Mammary epithelial cell (primary cell): ENCODE measurements at regions not wholly inside any gene's neighbourhood (a gene's known extent, or its start where the extent isn't known, plus 50 kb on each side); places are given as distances from the start of the nearest gene placed in this dataset.

ENCODE experiments used
- EZH2 ChIP-seq: IDR thresholded peaks from 2 replicates; pipeline ENCODE4 v1.6.1; 2012; ENCODE audit warnings: low read length, inconsistent platforms, borderline replicate concordance
- TF ChIP-seq, protein P1 (sequence below), 2 donors: IDR thresholded peaks in 1 of 2; conservative IDR thresholded peaks in 1 of 2; 2 replicates each; pipeline ENCODE4 v1.5.1; 2011 to 2012; ENCODE audit warnings: inconsistent platforms in 2 of 2, low read length in 2 of 2, mild to moderate bottlenecking in 2 of 2, control low read depth in 1 of 2, low read depth in 1 of 2; ENCODE audit not compliant: insufficient read depth in 1 of 2; ENCODE audit errors: extremely low read depth in 1 of 2

DNA sequence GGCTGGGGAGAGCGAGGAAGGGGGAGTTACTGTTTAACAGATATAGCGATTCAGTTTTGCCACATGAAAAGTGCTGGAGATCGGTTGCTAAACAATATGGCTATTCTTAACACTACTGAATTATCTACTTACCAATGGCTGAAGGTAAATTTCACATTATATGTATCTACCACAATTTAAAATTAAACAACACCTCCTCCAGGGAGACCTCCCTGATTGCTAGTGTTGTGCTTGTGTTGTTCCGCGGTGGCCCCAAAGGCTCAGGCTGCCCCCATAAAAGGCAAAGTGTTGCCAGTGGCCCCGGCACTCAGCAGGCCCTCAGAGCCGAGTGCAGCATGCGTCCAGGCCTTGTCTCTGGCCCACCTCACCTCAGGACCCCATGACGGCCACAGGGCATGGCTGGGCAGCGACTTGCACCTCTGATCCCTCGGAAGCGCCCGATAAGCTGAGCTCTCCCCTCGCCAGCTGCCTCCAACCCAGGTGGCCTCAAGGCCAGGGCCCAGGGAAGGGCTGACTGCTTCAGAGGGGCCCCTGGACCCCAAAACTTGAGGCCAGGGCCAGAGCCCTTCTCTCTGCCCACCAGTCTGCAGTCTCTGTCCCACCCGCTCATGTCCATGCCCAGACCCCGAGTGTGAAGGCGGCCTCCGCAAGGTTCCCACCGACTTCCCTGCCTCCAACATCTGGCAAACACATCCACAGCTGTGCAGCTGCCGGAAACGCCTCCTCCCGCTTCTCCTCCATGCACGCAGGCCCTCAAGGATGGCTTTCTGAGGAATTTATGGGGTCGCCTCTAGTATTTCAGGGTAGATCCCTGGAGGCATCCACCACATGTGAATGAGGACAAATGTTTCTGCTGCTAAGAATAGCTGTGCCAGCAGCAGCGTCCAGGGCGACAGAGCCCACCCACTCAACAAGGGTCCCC, 60.0 kb downstream of the NCOR2 start:
- TF ChIP-seq, protein P1, sequence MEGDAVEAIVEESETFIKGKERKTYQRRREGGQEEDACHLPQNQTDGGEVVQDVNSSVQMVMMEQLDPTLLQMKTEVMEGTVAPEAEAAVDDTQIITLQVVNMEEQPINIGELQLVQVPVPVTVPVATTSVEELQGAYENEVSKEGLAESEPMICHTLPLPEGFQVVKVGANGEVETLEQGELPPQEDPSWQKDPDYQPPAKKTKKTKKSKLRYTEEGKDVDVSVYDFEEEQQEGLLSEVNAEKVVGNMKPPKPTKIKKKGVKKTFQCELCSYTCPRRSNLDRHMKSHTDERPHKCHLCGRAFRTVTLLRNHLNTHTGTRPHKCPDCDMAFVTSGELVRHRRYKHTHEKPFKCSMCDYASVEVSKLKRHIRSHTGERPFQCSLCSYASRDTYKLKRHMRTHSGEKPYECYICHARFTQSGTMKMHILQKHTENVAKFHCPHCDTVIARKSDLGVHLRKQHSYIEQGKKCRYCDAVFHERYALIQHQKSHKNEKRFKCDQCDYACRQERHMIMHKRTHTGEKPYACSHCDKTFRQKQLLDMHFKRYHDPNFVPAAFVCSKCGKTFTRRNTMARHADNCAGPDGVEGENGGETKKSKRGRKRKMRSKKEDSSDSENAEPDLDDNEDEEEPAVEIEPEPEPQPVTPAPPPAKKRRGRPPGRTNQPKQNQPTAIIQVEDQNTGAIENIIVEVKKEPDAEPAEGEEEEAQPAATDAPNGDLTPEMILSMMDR (conservative IDR thresholded peaks at IDR 0.05 in 1 of 2, IDR thresholded peaks at IDR 0.05 in 1 of 2; ENCODE audit: extremely low read depth in 1 of 2, insufficient read depth in 1 of 2, low read depth in 1 of 2, low read length in 2 of 2) = no peak
- no peak for TF ChIP-seq EZH2
